ENCODE measurements at regions not wholly inside any gene's neighbourhood (a gene's known extent, or its start where the extent isn't known, plus 50 kb on each side); places are given as distances from the start of the nearest gene placed in this dataset.
"Not testable (repeated sequence)": the region's sequence is repeated elsewhere in the genome, so short reads cannot be mapped to it uniquely, and the experiment has no call there.

DNA sequence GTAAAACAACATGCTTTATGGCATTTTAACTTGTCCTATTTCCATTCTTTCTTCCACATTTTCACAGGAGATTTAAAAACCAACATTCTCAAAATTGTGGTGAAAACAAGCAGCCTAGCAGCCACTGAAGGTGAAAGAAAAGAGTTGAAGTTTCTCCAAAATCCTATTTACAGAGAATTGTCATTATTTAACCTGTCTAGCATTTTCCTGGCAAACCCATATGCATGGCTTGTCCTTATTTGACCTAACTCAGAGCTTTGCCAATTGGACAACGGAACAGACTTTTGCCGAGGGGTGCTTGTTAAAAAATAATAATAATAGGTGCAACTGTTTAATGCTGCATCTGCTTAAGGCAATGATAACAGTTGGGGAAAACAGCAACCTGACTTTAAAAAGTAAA lies 80.4 kb upstream of the PCSK5 start:
- DNase-seq, result no peak

GRCh38 chr9:75811692-75812091 lies 78.8 kb upstream of the PCSK5 start:
- no peak for DNase-seq

GRCh38 chr9:75812141-75812540 lies 78.3 kb upstream of the PCSK5 start:
- DNase-seq, result no peak

- no peak for DNase-seq
These were observed 75.8 kb upstream of the PCSK5 start for GRCh38 chr9:75814667-75815066.

- not testable (repeated sequence) for DNase-seq
These were observed 69.9 kb upstream of the PCSK5 start for GRCh38 chr9:75820471-75821115.

DNA sequence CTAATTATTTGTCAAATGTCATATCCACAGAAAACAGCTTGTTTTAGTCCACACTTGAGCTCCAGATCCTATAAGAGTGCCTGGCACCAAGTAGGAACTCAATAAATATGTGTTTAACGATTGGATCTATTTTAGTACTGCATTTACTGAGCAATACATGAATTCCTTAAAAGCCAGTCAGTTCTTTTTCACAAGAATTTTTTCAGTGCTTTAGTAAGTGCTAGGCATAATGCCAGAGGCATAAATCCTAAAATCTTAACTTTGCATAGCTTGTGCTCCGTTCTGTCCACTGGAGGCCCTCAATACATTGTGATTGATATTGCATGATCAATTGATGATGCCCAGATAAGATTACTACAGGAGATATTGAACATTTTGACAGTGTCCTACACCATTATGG lies 67.3 kb upstream of the PCSK5 start:
- DNase-seq, result no peak

GRCh38 chr9:75824816-75825568 lies 65.5 kb upstream of the PCSK5 start:
- no peak for DNase-seq

GRCh38 chr9:75826314-75826713 lies 64.2 kb upstream of the PCSK5 start:
- no peak for DNase-seq

DNA sequence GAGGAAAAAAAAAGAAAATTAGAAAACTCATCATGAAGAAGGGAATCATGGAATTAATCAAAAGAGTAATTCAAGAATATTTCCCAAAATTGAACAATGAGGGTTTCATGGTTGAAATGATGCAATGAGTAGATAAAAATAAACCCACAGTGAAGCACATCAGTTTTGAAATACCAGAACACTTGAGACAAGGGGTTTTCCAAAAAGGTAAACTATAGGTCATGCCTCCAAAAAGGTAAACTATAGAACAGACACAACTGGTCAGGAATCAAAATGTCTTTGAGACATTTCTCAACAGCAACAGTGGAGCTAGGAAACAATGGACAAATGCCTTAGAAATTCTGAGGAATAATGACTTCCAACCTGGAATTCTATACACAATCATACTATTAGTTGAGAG lies 60.2 kb upstream of the PCSK5 start:
- DNase-seq, result no peak

DNA sequence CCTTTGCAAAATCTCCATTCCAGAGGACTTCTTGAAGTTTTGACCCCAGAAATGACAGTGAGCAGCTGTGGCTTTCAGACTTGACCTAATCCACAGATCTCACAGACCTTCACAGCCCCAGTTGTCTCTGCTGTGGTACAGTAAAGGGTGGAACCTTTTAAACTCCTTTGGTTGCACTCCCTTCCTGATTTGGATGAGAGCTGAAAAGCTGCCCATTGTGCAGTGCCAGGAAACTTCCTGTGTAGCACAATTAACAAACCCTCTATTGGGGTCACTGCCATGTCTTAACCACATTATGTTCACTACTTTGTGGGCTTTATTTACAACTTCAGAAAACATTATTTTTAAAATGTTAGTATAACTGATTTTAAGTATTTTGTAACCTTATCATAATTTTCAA lies 56.7 kb upstream of the PCSK5 start:
- no peak for DNase-seq

DNA sequence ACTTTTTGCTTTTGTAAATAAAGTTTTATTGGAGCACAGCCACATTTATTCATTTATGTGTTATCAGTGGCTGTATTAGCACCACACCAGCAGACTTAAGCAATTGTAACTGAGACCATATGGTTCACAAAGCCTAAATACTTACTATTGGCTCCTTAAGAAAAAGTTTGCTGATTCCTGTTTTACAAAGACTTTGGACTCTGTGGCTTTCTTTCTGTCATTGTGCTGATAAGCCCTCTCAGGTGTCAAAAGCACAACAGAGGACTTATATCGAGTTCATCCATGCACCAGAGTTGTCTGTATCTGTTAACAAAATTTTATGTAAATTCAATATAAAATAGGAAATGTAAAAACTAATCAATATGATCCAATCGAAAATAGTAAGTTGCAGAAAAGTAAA lies 55.6 kb upstream of the PCSK5 start:
- no peak for DNase-seq

All from stimulated activated CD4-positive, alpha-beta T cell treated with anti-CD3 and anti-CD28 coated beads, Interleukin-4, amount 100 ng/mL, for 1 hour (primary cell).